Smooth muscle cell (in vitro differentiated cells): ENCODE measurements at regions not wholly inside any gene's neighbourhood (a gene's known extent, or its start where the extent isn't known, plus 50 kb on each side); places are given as distances from the start of the nearest gene placed in this dataset.

Experiments used
- DNase-seq: peaks from one replicate; lab custom pipeline; 2025; ENCODE audit not compliant: unreplicated experiment; lab: John Stamatoyannopoulos, UW
- H2AFZ ChIP-seq: fragments of 200-600 bp; sonication (generic); 2 replicates; pipeline ENCODE4 v1.6.0; 2016; ENCODE audit warnings: antibody characterized with exemption, low read depth, mild to moderate bottlenecking
- H3F3A ChIP-seq: fragments of 200-600 bp; sonication (generic); 2 replicates; pipeline ENCODE4 v1.6.0; 2017; ENCODE audit warnings: antibody characterized with exemption, low read depth
- H3K27ac ChIP-seq: fragments of 200-600 bp; sonication (generic); 2 replicates; pipeline ENCODE4 v1.5.1; 2016; ENCODE audit warnings: low read depth, mild to moderate bottlenecking
- H3K27me3 ChIP-seq: fragments of 200-600 bp; sonication (generic); 2 replicates; pipeline ENCODE4 v1.6.1; 2016; ENCODE audit warnings: low read depth, mild to moderate bottlenecking
- H3K36me3 ChIP-seq: fragments of 200-600 bp; sonication (generic); 2 replicates; pipeline ENCODE4 v1.5.1; 2016; ENCODE audit warnings: low read depth
- H3K4me1 ChIP-seq: fragments of 200-600 bp; sonication (generic); 2 replicates; pipeline ENCODE4 v1.5.1; 2016; ENCODE audit warnings: low read depth
- H3K4me2 ChIP-seq: fragments of 200-600 bp; sonication (generic); 2 replicates; pipeline ENCODE4 v1.6.0; 2016; ENCODE audit warnings: mild to moderate bottlenecking
- H3K4me3 ChIP-seq: fragments of 200-600 bp; sonication (generic); 2 replicates; pipeline ENCODE4 v1.5.1; 2016; ENCODE audit warnings: mild to moderate bottlenecking
- H3K79me2 ChIP-seq: fragments of 200-600 bp; sonication (generic); 2 replicates; pipeline ENCODE4 v1.6.0; 2016; ENCODE audit warnings: low read depth, mild to moderate bottlenecking
- H3K9ac ChIP-seq: fragments of 200-600 bp; sonication (generic); 2 replicates; pipeline ENCODE4 v1.6.0; 2016; ENCODE audit warnings: low read depth
- H3K9me3 ChIP-seq: fragments of 200-600 bp; sonication (generic); replicated peaks from 2 replicates; pipeline ENCODE4 v1.5.1; 2016; ENCODE audit warnings: low read depth
- H4K20me1 ChIP-seq: fragments of 200-600 bp; sonication (generic); 2 replicates; pipeline ENCODE4 v1.6.0; 2016; ENCODE audit warnings: low read depth
- WGBS: methylation state at CpG from one replicate; pipeline ENCODE4 v1.1.7; 2016; ENCODE audit warnings: low lambda C conversion rate; 5-methylcytosine and 5-hydroxymethylcytosine counted together
- TF ChIP-seq, protein P1 (sequence below): fragments of 200-600 bp; sonication (generic); IDR thresholded peaks from 2 replicates; pipeline ENCODE4 v1.5.1; 2017; ENCODE audit warnings: borderline replicate concordance, mild to moderate bottlenecking, antibody characterized with exemption; ENCODE audit not compliant: insufficient read depth, poor library complexity, severe bottlenecking

DNA sequence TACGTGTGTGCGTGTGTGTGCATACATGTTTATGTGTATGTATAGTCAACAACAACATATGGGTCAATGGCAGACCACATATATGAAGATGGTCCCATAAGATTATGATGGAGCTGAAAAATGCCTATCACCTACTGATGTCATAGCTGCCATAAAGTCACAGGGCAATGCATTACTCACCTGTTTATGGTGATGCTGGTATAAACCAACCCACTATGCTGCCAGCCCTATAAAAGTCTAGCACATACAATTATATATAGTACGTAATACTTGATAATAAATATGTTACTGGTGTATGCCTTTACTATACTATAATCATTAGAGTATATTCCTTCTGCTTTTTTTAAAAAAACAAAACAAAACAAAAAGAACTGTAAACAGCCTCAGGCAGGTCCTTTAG, 148.4 kb upstream of the ARID1B start:
- Histone ChIP-seq H3F3A (no peaks in the 10 kb centered on the region), H3K9ac (no peak overlapping the region), H3K4me3 (no peak overlapping the region), H3K4me2 (no peak overlapping the region), H3K4me1 (no peaks in the 10 kb centered on the region), H3K79me2 (no peaks in the 10 kb centered on the region), H3K27me3 (no peaks in the 10 kb centered on the region), H2AFZ (no peak overlapping the region), H4K20me1 (no peaks in the 10 kb centered on the region), H3K9me3 (no peaks in the 10 kb centered on the region), H3K36me3 (no peaks in the 10 kb centered on the region), H3K27ac (no peak overlapping the region)
- DNase-seq, result no peak
- 79% methylated on average over 3 of the region's 3 CpGs for WGBS
- TF ChIP-seq, protein P1, sequence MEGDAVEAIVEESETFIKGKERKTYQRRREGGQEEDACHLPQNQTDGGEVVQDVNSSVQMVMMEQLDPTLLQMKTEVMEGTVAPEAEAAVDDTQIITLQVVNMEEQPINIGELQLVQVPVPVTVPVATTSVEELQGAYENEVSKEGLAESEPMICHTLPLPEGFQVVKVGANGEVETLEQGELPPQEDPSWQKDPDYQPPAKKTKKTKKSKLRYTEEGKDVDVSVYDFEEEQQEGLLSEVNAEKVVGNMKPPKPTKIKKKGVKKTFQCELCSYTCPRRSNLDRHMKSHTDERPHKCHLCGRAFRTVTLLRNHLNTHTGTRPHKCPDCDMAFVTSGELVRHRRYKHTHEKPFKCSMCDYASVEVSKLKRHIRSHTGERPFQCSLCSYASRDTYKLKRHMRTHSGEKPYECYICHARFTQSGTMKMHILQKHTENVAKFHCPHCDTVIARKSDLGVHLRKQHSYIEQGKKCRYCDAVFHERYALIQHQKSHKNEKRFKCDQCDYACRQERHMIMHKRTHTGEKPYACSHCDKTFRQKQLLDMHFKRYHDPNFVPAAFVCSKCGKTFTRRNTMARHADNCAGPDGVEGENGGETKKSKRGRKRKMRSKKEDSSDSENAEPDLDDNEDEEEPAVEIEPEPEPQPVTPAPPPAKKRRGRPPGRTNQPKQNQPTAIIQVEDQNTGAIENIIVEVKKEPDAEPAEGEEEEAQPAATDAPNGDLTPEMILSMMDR, result no peak

DNA sequence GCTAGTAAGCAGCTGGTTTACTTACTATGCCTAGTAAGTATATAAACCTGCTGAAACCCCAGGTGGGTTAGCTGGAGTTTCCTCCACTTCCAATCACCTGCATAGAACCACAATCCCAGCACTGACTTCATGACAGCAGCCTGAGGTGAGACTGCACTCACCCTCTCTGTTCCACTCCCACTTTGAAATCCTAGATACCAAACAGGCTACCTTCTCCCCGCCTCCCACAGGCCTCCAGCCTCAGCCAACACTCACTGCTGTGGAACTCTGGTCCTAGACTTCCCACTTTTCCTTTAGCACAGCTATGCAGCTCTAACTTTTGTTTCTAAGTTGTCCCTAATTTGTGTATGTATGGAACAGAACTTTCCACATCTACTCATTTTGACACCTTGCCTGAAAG, 149.7 kb upstream of the ARID1B start:
- DNase-seq, result no peak
- no peaks in the 10 kb centered on the region for H3K36me3 ChIP-seq

DNA sequence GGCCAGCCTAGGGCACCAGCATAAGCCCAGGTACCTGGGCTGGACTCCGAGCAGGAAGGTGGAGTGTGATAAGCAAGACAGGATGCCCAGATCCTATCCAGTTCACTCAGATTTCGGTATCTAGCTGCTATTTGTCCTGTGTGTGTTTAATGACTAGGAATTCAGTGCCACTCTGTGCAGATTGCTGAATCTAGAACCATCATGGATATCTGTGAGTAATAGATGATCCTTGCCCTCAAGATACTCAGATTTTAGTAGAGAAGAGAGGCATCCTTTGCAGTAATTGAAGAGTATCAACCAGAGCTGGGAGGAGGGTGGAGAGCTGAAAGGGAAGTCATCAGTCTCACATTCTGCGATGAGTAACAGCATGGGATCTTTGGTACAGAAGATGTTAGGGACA, 155.0 kb upstream of the ARID1B start:
- H3K4me3 ChIP-seq, result no peak overlapping the region
- H3K79me2 ChIP-seq, result no peaks in the 10 kb centered on the region
- DNase-seq, result no peak
- no peaks in the 10 kb centered on the region for H3K36me3 ChIP-seq
- H3K4me2 ChIP-seq, result no peak overlapping the region
- H3K9me3 ChIP-seq, result no peaks in the 10 kb centered on the region
- H3K27me3 ChIP-seq, result no peaks in the 10 kb centered on the region
- H3F3A ChIP-seq, result no peaks in the 10 kb centered on the region
- H3K9ac ChIP-seq, result no peak overlapping the region
- TF ChIP-seq, protein P1, result no peak
- H3K4me1 ChIP-seq, result no peaks in the 10 kb centered on the region
- no peak overlapping the region for H2AFZ ChIP-seq
- no peak overlapping the region for H3K27ac ChIP-seq
- H4K20me1 ChIP-seq, result no peaks in the 10 kb centered on the region
- 62% methylated on average over 3 of the region's 3 CpGs for WGBS

More for the DNA sequence above, 149.7 kb upstream of the ARID1B start:
- no peaks in the 10 kb centered on the region for H3K79me2 ChIP-seq
- 80% methylated on average over 1 of the region's 1 CpG for WGBS
- H3K27ac ChIP-seq, result no peak overlapping the region
- H3F3A ChIP-seq, result no peaks in the 10 kb centered on the region
- H4K20me1 ChIP-seq, result no peaks in the 10 kb centered on the region
- H3K27me3 ChIP-seq, result no peaks in the 10 kb centered on the region
- no peak overlapping the region for H3K4me3 ChIP-seq
- H3K9me3 ChIP-seq, result no peaks in the 10 kb centered on the region
- no peak overlapping the region for H2AFZ ChIP-seq
- H3K9ac ChIP-seq, result no peak overlapping the region
- TF ChIP-seq, protein P1, result no peak
- H3K4me1 ChIP-seq, result no peaks in the 10 kb centered on the region
- no peak overlapping the region for H3K4me2 ChIP-seq

DNA sequence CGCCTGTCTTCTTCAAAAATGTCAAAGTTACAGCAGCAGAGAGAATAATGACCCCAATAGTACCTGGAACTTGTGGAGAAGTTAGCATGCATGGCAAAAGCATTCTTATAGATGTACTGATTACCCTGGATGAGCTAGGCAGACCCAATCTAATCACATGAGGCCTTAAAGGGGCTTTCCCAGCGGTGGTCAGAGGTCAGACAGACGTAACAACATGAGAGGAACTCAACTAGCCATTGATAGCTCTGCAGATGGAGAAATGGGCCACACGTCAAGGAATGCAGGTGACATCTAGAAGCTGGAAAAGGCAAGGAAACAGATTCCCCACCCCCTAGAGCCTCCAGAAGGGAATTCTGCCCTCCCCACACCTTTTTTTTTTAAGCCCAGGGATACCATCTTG, 156.8 kb upstream of the ARID1B start:
- TF ChIP-seq, protein P1, result no peak
- WGBS, result 85% methylated on average over 4 of the region's 4 CpGs

More for the DNA sequence above, 156.8 kb upstream of the ARID1B start:
- Histone ChIP-seq H3K27me3 (no peaks in the 10 kb centered on the region), H3K4me1 (no peaks in the 10 kb centered on the region), H3K36me3 (no peaks in the 10 kb centered on the region), H3F3A (no peaks in the 10 kb centered on the region), H2AFZ (no peak overlapping the region), H3K4me2 (no peak overlapping the region), H3K27ac (no peak overlapping the region), H3K4me3 (no peak overlapping the region), H3K79me2 (no peaks in the 10 kb centered on the region), H3K9ac (no peak overlapping the region), H4K20me1 (no peaks in the 10 kb centered on the region), H3K9me3 (no peaks in the 10 kb centered on the region)
- DNase-seq, result no peak
